ENCODE measurements at regions not wholly inside any gene's neighbourhood (a gene's known extent, or its start where the extent isn't known, plus 50 kb on each side); places are given as distances from the start of the nearest gene placed in this dataset.

GRCh38 chr16:52650318-52650717, 103.4 kb upstream of the TOX3 start:
- TF ChIP-seq POLR2A (IDR thresholded peaks at IDR 0.05) (no peak), CTCF (IDR thresholded peaks at IDR 0.05 in 4 of 5, conservative IDR thresholded peaks at IDR 0.05 in 1 of 5) (no peak)
- H3K4me1 ChIP-seq, result no peaks in the 10 kb centered on the region
- no peaks in the 10 kb centered on the region for H3K9me3 ChIP-seq
- DNase-seq (no peak), ATAC-seq (no peak)
- H3K36me3 ChIP-seq, result no peaks in the 10 kb centered on the region
- no peaks in the 10 kb centered on the region for H3K27me3 ChIP-seq
- in situ Hi-C loops (cut with MboI; ENCODE audit: low sequenced_read_pairs in 4 of 4) (no loop called here), intact Hi-C loops (cut with DNase I; ENCODE audit: low total_unique reads) (no loop called here)
- H3K4me3 ChIP-seq, result no peak overlapping the region
- H3K27ac ChIP-seq, result no peak overlapping the region

GRCh38 chr16:52649870-52650269, 102.9 kb upstream of the TOX3 start:
- no peaks in the 10 kb centered on the region for H3K36me3 ChIP-seq
- H3K27ac ChIP-seq, result no peak overlapping the region
- H3K9me3 ChIP-seq, result no peaks in the 10 kb centered on the region
- no peak for TF ChIP-seq POLR2A (IDR thresholded peaks at IDR 0.05)
- no peak for TF ChIP-seq CTCF (IDR thresholded peaks at IDR 0.05 in 4 of 5, conservative IDR thresholded peaks at IDR 0.05 in 1 of 5)
- in situ Hi-C loops (cut with MboI; ENCODE audit: low sequenced_read_pairs in 4 of 4) (no loop called here), intact Hi-C loops (cut with DNase I; ENCODE audit: low total_unique reads) (no loop called here)
- no peak overlapping the region for H3K4me3 ChIP-seq
- no peaks in the 10 kb centered on the region for H3K4me1 ChIP-seq
- ATAC-seq (no peak), DNase-seq (no peak)
- H3K27me3 ChIP-seq, result no peaks in the 10 kb centered on the region

GRCh38 chr16:52647588-52647987, 100.6 kb upstream of the TOX3 start:
- no peak overlapping the region for H3K27ac ChIP-seq
- H3K27me3 ChIP-seq, result no peaks in the 10 kb centered on the region
- intact Hi-C loops (cut with DNase I; ENCODE audit: low total_unique reads), result no loop called here
- ATAC-seq (no peak), DNase-seq (no peak)
- H3K9me3 ChIP-seq, result no peaks in the 10 kb centered on the region
- no peaks in the 10 kb centered on the region for H3K4me1 ChIP-seq
- in situ Hi-C loops (cut with MboI; ENCODE audit: low sequenced_read_pairs in 4 of 4), result no loop called here
- TF ChIP-seq CTCF (IDR thresholded peaks at IDR 0.05 in 4 of 5, conservative IDR thresholded peaks at IDR 0.05 in 1 of 5) (no peak), POLR2A (IDR thresholded peaks at IDR 0.05) (no peak)
- H3K4me3 ChIP-seq, result no peak overlapping the region
- H3K36me3 ChIP-seq, result no peaks in the 10 kb centered on the region

GRCh38 chr16:52643006-52643405, 96.1 kb upstream of the TOX3 start:
- intact Hi-C loops (cut with DNase I; ENCODE audit: low total_unique reads), result no loop called here
- H3K27ac ChIP-seq, result no peak overlapping the region
- no peaks in the 10 kb centered on the region for H3K4me1 ChIP-seq
- in situ Hi-C loops (cut with MboI; ENCODE audit: low sequenced_read_pairs in 4 of 4), result no loop called here
- TF ChIP-seq CTCF (IDR thresholded peaks at IDR 0.05 in 4 of 5, conservative IDR thresholded peaks at IDR 0.05 in 1 of 5) (no peak), POLR2A (IDR thresholded peaks at IDR 0.05) (no peak)
- DNase-seq (no peak), ATAC-seq (no peak)
- H3K27me3 ChIP-seq, result no peaks in the 10 kb centered on the region
- H3K4me3 ChIP-seq, result no peak overlapping the region
- H3K9me3 ChIP-seq, result no peaks in the 10 kb centered on the region
- H3K36me3 ChIP-seq, result no peaks in the 10 kb centered on the region

GRCh38 chr16:52634528-52634927, 87.6 kb upstream of the TOX3 start:
- H3K27me3 ChIP-seq, result no peaks in the 10 kb centered on the region
- no peaks in the 10 kb centered on the region for H3K9me3 ChIP-seq
- H3K36me3 ChIP-seq, result no peaks in the 10 kb centered on the region
- intact Hi-C loops (cut with DNase I; ENCODE audit: low total_unique reads) (no loop called here), in situ Hi-C loops (cut with MboI; ENCODE audit: low sequenced_read_pairs in 4 of 4) (no loop called here)
- no peaks in the 10 kb centered on the region for H3K4me1 ChIP-seq
- DNase-seq (no peak), ATAC-seq (no peak)
- TF ChIP-seq CTCF (IDR thresholded peaks at IDR 0.05 in 4 of 5, conservative IDR thresholded peaks at IDR 0.05 in 1 of 5) (no peak), POLR2A (IDR thresholded peaks at IDR 0.05) (no peak)
- no peak overlapping the region for H3K27ac ChIP-seq
- H3K4me3 ChIP-seq, result no peak overlapping the region
